ENCODE measurements at regions not wholly inside any gene's neighbourhood (a gene's known extent, or its start where the extent isn't known, plus 50 kb on each side); places are given as distances from the start of the nearest gene placed in this dataset.

DNA sequence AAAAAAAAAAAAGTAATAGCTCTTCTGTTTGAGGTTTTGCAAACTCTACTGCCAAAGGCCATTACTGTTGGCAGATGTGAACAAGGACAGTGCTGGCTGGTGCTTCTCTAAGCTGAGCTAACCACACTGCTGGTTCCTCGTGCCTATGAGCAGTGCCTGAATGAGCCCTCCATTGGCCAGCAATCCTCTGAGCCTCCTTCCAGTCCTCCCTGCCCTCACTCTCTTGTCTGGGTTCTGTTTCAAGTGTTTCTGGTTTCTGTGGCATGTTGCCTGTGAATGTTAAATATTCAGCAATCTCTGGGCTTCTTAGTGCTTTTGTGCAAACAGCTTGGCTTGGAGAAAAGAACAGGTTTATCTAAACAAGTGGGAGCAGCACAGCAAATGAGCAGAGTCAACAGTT, 161.3 kb upstream of the AUTS2 start:
- H4K20me1 ChIP-seq (ENCODE audit: low read length) = no peaks in the 10 kb centered on the region
- intact Hi-C loops (cut with micrococcal nuclease) = no loop called here
- CTCF ChIA-PET = no interaction called here
- no peaks in the 10 kb centered on the region for H3K9me3 ChIP-seq (ENCODE audit: low read length)
- no peaks in the 10 kb centered on the region for H3K27me3 ChIP-seq (ENCODE audit: low read length)
- H3K79me2 ChIP-seq (ENCODE audit: low read length) = no peaks in the 10 kb centered on the region
- no peak for ATAC-seq
- POLR2A ChIA-PET (ENCODE audit: unreplicated experiment) = no interaction called here
- no peaks in the 10 kb centered on the region for H3F3A ChIP-seq (ENCODE audit: low read length, unreplicated experiment)
- no peaks in the 10 kb centered on the region for H3K9me2 ChIP-seq (replicated peaks; ENCODE audit: low read length)
- no peaks in the 10 kb centered on the region for H3K4me1 ChIP-seq (ENCODE audit: insufficient read depth, low read length)
- DNase-seq = no peak
- no peak overlapping the region for H2AFZ ChIP-seq (ENCODE audit: low read length)
- H3K9ac ChIP-seq (ENCODE audit: low read length) = no peak overlapping the region
- no peak overlapping the region for H3K4me3 ChIP-seq (ENCODE audit: low read length)
- no TSS peak for BruUV-seq (replicated peaks)
- H3K4me2 ChIP-seq (ENCODE audit: low read length) = no peak overlapping the region
- H3K27ac ChIP-seq (ENCODE audit: low read length) = no peak overlapping the region
- TF ChIP-seq EZH2 (IDR thresholded peaks at IDR 0.05; ENCODE audit: low read length, unreplicated experiment) (no peak), CTCF (conservative IDR thresholded peaks at IDR 0.05; ENCODE audit: low read depth, low read length) (no peak), EZH2phosphoT487 (IDR thresholded peaks at IDR 0.05; ENCODE audit: borderline replicate concordance, low read length) (no peak)
- H3K36me3 ChIP-seq (ENCODE audit: low read depth, low read length) = no peaks in the 10 kb centered on the region

GRCh38 chr7:69438584-69439412, 159.5 kb upstream of the AUTS2 start:
- Histone ChIP-seq H2AFZ (ENCODE audit: low read length) (no peak overlapping the region), H3K36me3 (ENCODE audit: low read depth, low read length) (no peaks in the 10 kb centered on the region), H3K27me3 (ENCODE audit: low read length) (no peaks in the 10 kb centered on the region), H3K9me3 (ENCODE audit: low read length) (no peaks in the 10 kb centered on the region), H4K20me1 (ENCODE audit: low read length) (no peaks in the 10 kb centered on the region), H3K4me2 (ENCODE audit: low read length) (no peak overlapping the region), H3F3A (ENCODE audit: low read length, unreplicated experiment) (no peaks in the 10 kb centered on the region), H3K4me1 (ENCODE audit: insufficient read depth, low read length) (no peaks in the 10 kb centered on the region), H3K27ac (ENCODE audit: low read length) (no peak overlapping the region), H3K9ac (ENCODE audit: low read length) (no peak overlapping the region), H3K9me2 (replicated peaks; ENCODE audit: low read length) (no peaks in the 10 kb centered on the region), H3K4me3 (ENCODE audit: low read length) (no peak overlapping the region), H3K79me2 (ENCODE audit: low read length) (no peaks in the 10 kb centered on the region)
- BruUV-seq (replicated peaks) = no TSS peak
- ChIA-PET CTCF (interaction anchor here (0.5 kb wide), 1 partner anchor 408 kb away, joined by 3 read pairs; no protein-coding TSS in a partner anchor), POLR2A (ENCODE audit: unreplicated experiment) (no interaction called here)
- DNase-seq (no peak), ATAC-seq (no peak)
- TF ChIP-seq EZH2 (IDR thresholded peaks at IDR 0.05; ENCODE audit: low read length, unreplicated experiment) = no peak
- no peak for TF ChIP-seq CTCF (conservative IDR thresholded peaks at IDR 0.05; ENCODE audit: low read depth, low read length)
- no peak for TF ChIP-seq EZH2phosphoT487 (IDR thresholded peaks at IDR 0.05; ENCODE audit: borderline replicate concordance, low read length)
- intact Hi-C loops (cut with micrococcal nuclease) = no loop called here

GRCh38 chr7:69439636-69440325, 158.5 kb upstream of the AUTS2 start:
- no peak overlapping the region for H3K9ac ChIP-seq (ENCODE audit: low read length)
- H3K27ac ChIP-seq (ENCODE audit: low read length) = no peak overlapping the region
- H3K4me1 ChIP-seq (ENCODE audit: insufficient read depth, low read length) = no peaks in the 10 kb centered on the region
- H3K4me2 ChIP-seq (ENCODE audit: low read length) = no peak overlapping the region
- DNase-seq (no peak), ATAC-seq (no peak)
- no TSS peak for BruUV-seq (replicated peaks)
- no peaks in the 10 kb centered on the region for H3F3A ChIP-seq (ENCODE audit: low read length, unreplicated experiment)
- H4K20me1 ChIP-seq (ENCODE audit: low read length) = no peaks in the 10 kb centered on the region
- no peaks in the 10 kb centered on the region for H3K79me2 ChIP-seq (ENCODE audit: low read length)
- intact Hi-C loops (cut with micrococcal nuclease) = no loop called here
- no peaks in the 10 kb centered on the region for H3K27me3 ChIP-seq (ENCODE audit: low read length)
- no peaks in the 10 kb centered on the region for H3K9me2 ChIP-seq (replicated peaks; ENCODE audit: low read length)
- no peaks in the 10 kb centered on the region for H3K9me3 ChIP-seq (ENCODE audit: low read length)
- ChIA-PET POLR2A (ENCODE audit: unreplicated experiment) (no interaction called here), CTCF (no interaction called here)
- no peak overlapping the region for H3K4me3 ChIP-seq (ENCODE audit: low read length)
- TF ChIP-seq CTCF (conservative IDR thresholded peaks at IDR 0.05; ENCODE audit: low read depth, low read length) (no peak), EZH2 (IDR thresholded peaks at IDR 0.05; ENCODE audit: low read length, unreplicated experiment) (no peak), EZH2phosphoT487 (IDR thresholded peaks at IDR 0.05; ENCODE audit: borderline replicate concordance, low read length) (no peak)
- no peaks in the 10 kb centered on the region for H3K36me3 ChIP-seq (ENCODE audit: low read depth, low read length)
- H2AFZ ChIP-seq (ENCODE audit: low read length) = no peak overlapping the region
